PFSK-1 (cell line): ENCODE measurements at regions not wholly inside any gene's neighbourhood (a gene's known extent, or its start where the extent isn't known, plus 50 kb on each side); places are given as distances from the start of the nearest gene placed in this dataset.

ENCODE experiments used
- POLR2AphosphoS5 ChIP-seq: IDR thresholded peaks from 2 replicates; pipeline ENCODE4 v1.6.1; 2012; ENCODE audit warnings: low read depth, mild to moderate bottlenecking, control low read depth, low read length, moderate library complexity
- TAF1 ChIP-seq: IDR thresholded peaks from 2 replicates; pipeline ENCODE4 v1.6.1; 2012; ENCODE audit warnings: low read length, control low read depth, borderline replicate concordance; ENCODE audit not compliant: insufficient read depth
- TF ChIP-seq, protein P1 (sequence below), 2 experiments: IDR thresholded peaks; 2 replicates each; pipeline versions ENCODE4 v1.6.1 to v1.8.0; 2011 to 2012; ENCODE audit warnings: low read depth in 2 of 2, low read length in 2 of 2, control low read depth in 1 of 2, inconsistent platforms in 1 of 2, mild to moderate bottlenecking in 1 of 2, moderate library complexity in 1 of 2; ENCODE audit not compliant: insufficient read depth in 1 of 2

DNA sequence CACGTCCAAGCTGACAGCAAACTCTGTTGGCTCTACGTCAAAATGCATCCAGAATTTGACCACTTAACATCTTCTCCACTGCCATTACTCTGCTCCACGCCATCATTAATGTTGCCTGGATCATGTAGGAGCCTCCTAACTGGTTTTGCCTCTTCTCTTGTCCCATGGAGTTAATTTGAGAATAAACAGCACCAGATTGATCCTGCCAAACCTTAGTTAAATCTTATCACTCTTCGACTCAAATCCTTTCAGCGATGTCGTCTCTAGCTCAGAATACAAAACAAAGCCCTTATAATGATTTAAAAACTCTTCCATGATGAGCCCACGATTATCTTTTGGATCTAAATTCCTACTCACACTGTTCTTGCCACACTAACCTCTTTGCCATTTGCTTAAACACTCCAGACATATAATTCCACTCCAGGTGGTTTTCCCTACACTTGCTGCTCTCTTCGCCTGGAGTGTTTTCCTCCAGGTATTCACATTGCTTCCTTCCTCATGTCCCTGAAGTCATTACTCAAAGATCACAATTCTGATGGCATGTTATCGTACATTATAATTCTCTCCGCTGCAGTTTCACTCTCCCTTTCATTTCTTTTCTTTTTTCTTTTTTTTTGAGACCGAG, 90.7 kb upstream of the KCNK2 start:
- TF ChIP-seq TAF1: no peak
- TF ChIP-seq, protein P1, sequence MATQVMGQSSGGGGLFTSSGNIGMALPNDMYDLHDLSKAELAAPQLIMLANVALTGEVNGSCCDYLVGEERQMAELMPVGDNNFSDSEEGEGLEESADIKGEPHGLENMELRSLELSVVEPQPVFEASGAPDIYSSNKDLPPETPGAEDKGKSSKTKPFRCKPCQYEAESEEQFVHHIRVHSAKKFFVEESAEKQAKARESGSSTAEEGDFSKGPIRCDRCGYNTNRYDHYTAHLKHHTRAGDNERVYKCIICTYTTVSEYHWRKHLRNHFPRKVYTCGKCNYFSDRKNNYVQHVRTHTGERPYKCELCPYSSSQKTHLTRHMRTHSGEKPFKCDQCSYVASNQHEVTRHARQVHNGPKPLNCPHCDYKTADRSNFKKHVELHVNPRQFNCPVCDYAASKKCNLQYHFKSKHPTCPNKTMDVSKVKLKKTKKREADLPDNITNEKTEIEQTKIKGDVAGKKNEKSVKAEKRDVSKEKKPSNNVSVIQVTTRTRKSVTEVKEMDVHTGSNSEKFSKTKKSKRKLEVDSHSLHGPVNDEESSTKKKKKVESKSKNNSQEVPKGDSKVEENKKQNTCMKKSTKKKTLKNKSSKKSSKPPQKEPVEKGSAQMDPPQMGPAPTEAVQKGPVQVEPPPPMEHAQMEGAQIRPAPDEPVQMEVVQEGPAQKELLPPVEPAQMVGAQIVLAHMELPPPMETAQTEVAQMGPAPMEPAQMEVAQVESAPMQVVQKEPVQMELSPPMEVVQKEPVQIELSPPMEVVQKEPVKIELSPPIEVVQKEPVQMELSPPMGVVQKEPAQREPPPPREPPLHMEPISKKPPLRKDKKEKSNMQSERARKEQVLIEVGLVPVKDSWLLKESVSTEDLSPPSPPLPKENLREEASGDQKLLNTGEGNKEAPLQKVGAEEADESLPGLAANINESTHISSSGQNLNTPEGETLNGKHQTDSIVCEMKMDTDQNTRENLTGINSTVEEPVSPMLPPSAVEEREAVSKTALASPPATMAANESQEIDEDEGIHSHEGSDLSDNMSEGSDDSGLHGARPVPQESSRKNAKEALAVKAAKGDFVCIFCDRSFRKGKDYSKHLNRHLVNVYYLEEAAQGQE (IDR thresholded peaks at IDR 0.05; ENCODE audit: insufficient read depth in 1 of 2, low read depth in 2 of 2, low read length in 2 of 2): no peak
- TF ChIP-seq POLR2AphosphoS5: no peak
